AG08396 (cell line): ENCODE measurements at regions not wholly inside any gene's neighbourhood (a gene's known extent, or its start where the extent isn't known, plus 50 kb on each side); places are given as distances from the start of the nearest gene placed in this dataset.

Source experiments
- DNase-seq: peaks from one replicate; pipeline ENCODE4 v3.0.0; 2012; ENCODE audit warnings: low spot score, mixed read lengths

GRCh38 chr5:92409134-92409533 is 1026.0 kb upstream of the ARRDC3 start:
- no peak for DNase-seq

- DNase-seq: no peak
These were observed 1020.0 kb upstream of the ARRDC3 start for GRCh38 chr5:92402956-92403702.

- no peak for DNase-seq
These were observed 1018.9 kb upstream of the ARRDC3 start for GRCh38 chr5:92402045-92402444.

GRCh38 chr5:92401492-92401891 is 1018.4 kb upstream of the ARRDC3 start:
- no peak for DNase-seq

- DNase-seq: no peak
These were observed 1011.8 kb upstream of the ARRDC3 start for GRCh38 chr5:92394936-92395335.

GRCh38 chr5:92390657-92391056 is 1007.5 kb upstream of the ARRDC3 start:
- no peak for DNase-seq

- DNase-seq: no peak
These were observed 997.1 kb upstream of the ARRDC3 start for GRCh38 chr5:92380069-92380770.

GRCh38 chr5:92378966-92379611 is 996.0 kb upstream of the ARRDC3 start:
- no peak for DNase-seq

- DNase-seq: no peak
These were observed 991.7 kb upstream of the ARRDC3 start for GRCh38 chr5:92374859-92375258.

- no peak for DNase-seq
These were observed 989.6 kb upstream of the ARRDC3 start for GRCh38 chr5:92372766-92373165.

GRCh38 chr5:92371889-92372235 is 988.7 kb upstream of the ARRDC3 start:
- no peak for DNase-seq

GRCh38 chr5:92371171-92371888 is 988.2 kb upstream of the ARRDC3 start:
- DNase-seq: no peak

GRCh38 chr5:92370032-92370431 is 986.9 kb upstream of the ARRDC3 start:
- DNase-seq: no peak

- no peak for DNase-seq
These were observed 986.5 kb upstream of the ARRDC3 start for GRCh38 chr5:92369587-92369986.

GRCh38 chr5:92364986-92365550 is 982.0 kb upstream of the ARRDC3 start:
- DNase-seq: peak; percentile 13

GRCh38 chr5:92353107-92354030 is 970.3 kb upstream of the ARRDC3 start:
- no peak for DNase-seq

GRCh38 chr5:92337772-92338234 is 954.7 kb upstream of the ARRDC3 start:
- DNase-seq: no peak

- peak; percentile 5 for DNase-seq
These were observed 948.9 kb upstream of the ARRDC3 start for GRCh38 chr5:92332039-92332438.

GRCh38 chr5:92330365-92330764 is 947.2 kb upstream of the ARRDC3 start:
- no peak for DNase-seq

GRCh38 chr5:92329759-92330158 is 946.6 kb upstream of the ARRDC3 start:
- no peak for DNase-seq
